Stimulated activated CD8-positive, alpha-beta memory T cell treated with anti-CD3 and anti-CD28 coated beads, Interleukin-7, amount 100 ng/mL, for 24 hours (primary cell): ENCODE measurements at regions not wholly inside any gene's neighbourhood (a gene's known extent, or its start where the extent isn't known, plus 50 kb on each side); places are given as distances from the start of the nearest gene placed in this dataset.

Source experiments
- DNase-seq: peaks from one replicate; pipeline ENCODE4 v3.0.0-alpha.2; 2020; ENCODE audit warnings: low read depth

- DNase-seq = no peak
Measured at GRCh38 chr3:28646435-28646834, 297.8 kb upstream of the AZI2 start.

- DNase-seq = no peak
Measured at GRCh38 chr3:28649266-28649665, 300.6 kb upstream of the AZI2 start.

- DNase-seq = no peak
Measured at GRCh38 chr3:28651159-28651558, 302.5 kb upstream of the AZI2 start.

GRCh38 chr3:28664123-28664522, 315.5 kb upstream of the AZI2 start:
- no peak for DNase-seq

- peak; percentile 30 for DNase-seq
Measured at GRCh38 chr3:28667646-28668621, 319.3 kb upstream of the AZI2 start.

- DNase-seq = no peak
Measured at GRCh38 chr3:28669870-28670269, 321.2 kb upstream of the AZI2 start.

- no peak for DNase-seq
Measured at GRCh38 chr3:28672406-28672805, 323.8 kb upstream of the AZI2 start.

- DNase-seq = no peak
Measured at GRCh38 chr3:28673446-28673845, 324.8 kb upstream of the AZI2 start.

GRCh38 chr3:28674212-28674611, 325.6 kb upstream of the AZI2 start:
- DNase-seq = no peak

GRCh38 chr3:28677581-28677980, 329.0 kb upstream of the AZI2 start:
- no peak for DNase-seq

- no peak for DNase-seq
Measured at GRCh38 chr3:28678086-28678485, 329.5 kb upstream of the AZI2 start.

GRCh38 chr3:28680050-28680449, 331.4 kb upstream of the AZI2 start:
- DNase-seq = no peak

GRCh38 chr3:28682121-28682520, 333.5 kb upstream of the AZI2 start:
- DNase-seq = no peak

- no peak for DNase-seq
Measured at GRCh38 chr3:28690176-28690575, 341.6 kb upstream of the AZI2 start.

GRCh38 chr3:28698706-28699105, 350.1 kb upstream of the AZI2 start:
- DNase-seq = no peak

GRCh38 chr3:28699283-28699682, 350.7 kb upstream of the AZI2 start:
- no peak for DNase-seq

- DNase-seq = no peak
Measured at GRCh38 chr3:28700728-28701127, 352.1 kb upstream of the AZI2 start.

- DNase-seq = no peak
Measured at GRCh38 chr3:28703843-28704242, 355.2 kb upstream of the AZI2 start.

GRCh38 chr3:28711293-28711692, 362.7 kb upstream of the AZI2 start:
- no peak for DNase-seq

GRCh38 chr3:28716939-28717338, 368.3 kb upstream of the AZI2 start:
- DNase-seq = no peak

- DNase-seq = no peak
Measured at GRCh38 chr3:28718074-28718849, 369.6 kb upstream of the AZI2 start.

GRCh38 chr3:28726840-28727239, 378.2 kb upstream of the AZI2 start:
- DNase-seq = no peak

GRCh38 chr3:28727307-28727706, 378.7 kb upstream of the AZI2 start:
- no peak for DNase-seq
